Adrenal gland (tissue), 9 donors: ENCODE measurements at regions not wholly inside any gene's neighbourhood (a gene's known extent, or its start where the extent isn't known, plus 50 kb on each side); places are given as distances from the start of the nearest gene placed in this dataset.

ENCODE experiments used
- DNase-seq, 7 donors: peaks; one replicate each; pipeline ENCODE4 v3.0.0-alpha.2; 2019 to 2020
- H3K27ac ChIP-seq, 5 donors: fragments of 200-600 bp; sonication (generic) in 4 of 5; 1 replicate in 3 of 5; 2 replicates in 2 of 5; pipeline versions ENCODE4 v1.5.1 to v1.8.0; 2016 to 2020; ENCODE audit warnings: mild to moderate bottlenecking in 1 of 5
- H3K27me3 ChIP-seq: fragments of 200-600 bp; 2 replicates; pipeline ENCODE4 v1.8.0; 2021
- H3K36me3 ChIP-seq, 2 donors: fragments of 200-600 bp; replicated peaks in 1 of 2; 1 replicate in 1 of 2; 2 replicates in 1 of 2; pipeline versions ENCODE4 v1.5.1 to v1.8.0; 2018 to 2022
- H3K4me1 ChIP-seq, 2 donors: fragments of 200-600 bp; replicated peaks in 1 of 2; 1 replicate in 1 of 2; 2 replicates in 1 of 2; pipeline versions ENCODE4 v1.5.1 to v1.8.0; 2018 to 2021
- H3K4me3 ChIP-seq, 4 donors: fragments of 200-600 bp; sonication (generic) in 3 of 4; one replicate each; pipeline ENCODE4 v1.5.1; 2016 to 2018
- H3K9me3 ChIP-seq, 3 donors: fragments of 200-600 bp; sonication (generic) in 1 of 3; replicated peaks in 1 of 3; 1 replicate in 2 of 3; 2 replicates in 1 of 3; pipeline versions ENCODE4 v1.5.1 to v1.8.0; 2016 to 2021
- CTCF ChIP-seq, 6 experiments: fragments of 450-650 bp in 4 of 6; fragments of 200-600 bp in 2 of 6; sonication (generic) in 1 of 6; IDR thresholded peaks; 1 replicate in 5 of 6; 2 replicates in 1 of 6; pipeline versions ENCODE4 v1.5.1 to v1.8.0; 2016 to 2021; ENCODE audit warnings: antibody characterized with exemption in 6 of 6, mild to moderate bottlenecking in 2 of 6, moderate library complexity in 1 of 6
- POLR2A ChIP-seq, 2 donors: fragments of 450-650 bp; IDR thresholded peaks; one replicate each; pipeline ENCODE4 v1.6.1; 2017; ENCODE audit warnings: antibody characterized with exemption in 2 of 2, mild to moderate bottlenecking in 2 of 2, moderate library complexity in 1 of 2
- WGBS, 4 donors: extraction: QIAGEN DNeasy Blood & Tissue Kit in 2 of 4; methylation state at CpG; one replicate each; pipeline versions ENCODE4 v1.1.5 to v1.1.7; 2013 to 2017; 5-methylcytosine and 5-hydroxymethylcytosine counted together
- intact Hi-C, 2 donors: fragments of 100-400 bp; cut with DNase I; formaldehyde crosslinking; loops; one replicate each; pipeline versions ENCODE4 v1.14.1 to v1.15.0; 2022 to 2023
- donor health status: healthy with polysubstance abuse.
- donor health status: Bipolar disorder and iron deficiency.
- donor health status: DM: yes; HTN: yes; CAD: no.
- donor health status: DM: no; HTN: no; CAD: no.
- donor health status: DM: no; HTN: no; CAD: no.

GRCh38 chr3:5653426-5654143 lies 466.1 kb downstream of the EDEM1 start:
- Histone ChIP-seq H3K9me3 (no peaks in the 10 kb centered on the region), H3K4me1 (no peaks in the 10 kb centered on the region), H3K27me3 (no peaks in the 10 kb centered on the region), H3K27ac (no peak overlapping the region), H3K36me3 (no peaks in the 10 kb centered on the region), H3K4me3 (no peak overlapping the region)
- intact Hi-C loops, result no loop called here
- WGBS, 4 donors, result 55 to 81% (median 70%) methylated on average over 2 of the region's 2 CpGs
- no peak for DNase-seq
- TF ChIP-seq POLR2A (IDR thresholded peaks at IDR 0.05) (no peak), CTCF (IDR thresholded peaks at IDR 0.05) (no peak)

- TF ChIP-seq POLR2A (IDR thresholded peaks at IDR 0.05) (no peak), CTCF (IDR thresholded peaks at IDR 0.05) (no peak)
- 45 to 58% (median 57%) methylated on average over 5 of the region's 5 CpGs for WGBS, 4 donors
- Histone ChIP-seq H3K4me3 (no peak overlapping the region), H3K27ac (no peak overlapping the region), H3K36me3 (no peaks in the 10 kb centered on the region), H3K4me1 (no peaks in the 10 kb centered on the region), H3K27me3 (no peaks in the 10 kb centered on the region), H3K9me3 (no peaks in the 10 kb centered on the region)
- peak in 2 of 7 donors; percentile 9 to 19 for DNase-seq
- intact Hi-C loops, result no loop called here
Measured at GRCh38 chr3:5657106-5657505, 469.6 kb downstream of the EDEM1 start.

DNA sequence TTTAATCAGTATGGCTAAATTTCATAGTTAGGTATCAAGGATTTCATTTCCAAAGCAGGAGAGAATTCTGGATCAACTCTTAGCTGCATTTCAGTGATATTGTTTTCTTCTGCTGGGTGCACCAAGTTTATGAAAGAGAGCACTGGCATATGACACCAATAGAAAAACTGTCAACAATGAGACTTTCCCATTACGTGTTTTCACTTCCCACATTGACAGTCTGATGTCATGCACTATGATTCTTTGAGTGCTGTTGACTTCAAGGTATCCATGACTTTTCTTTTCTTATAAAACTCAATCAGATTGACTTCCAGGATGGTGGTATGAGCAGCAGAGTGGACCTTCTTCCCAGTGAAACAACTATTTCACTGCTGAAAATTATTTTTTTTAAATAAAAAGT lies 476.1 kb downstream of the EDEM1 start:
- H3K27me3 ChIP-seq, result no peaks in the 10 kb centered on the region
- 39 to 71% (median 57%) methylated on average over 1 of the region's 1 CpG for WGBS, 4 donors

DNA sequence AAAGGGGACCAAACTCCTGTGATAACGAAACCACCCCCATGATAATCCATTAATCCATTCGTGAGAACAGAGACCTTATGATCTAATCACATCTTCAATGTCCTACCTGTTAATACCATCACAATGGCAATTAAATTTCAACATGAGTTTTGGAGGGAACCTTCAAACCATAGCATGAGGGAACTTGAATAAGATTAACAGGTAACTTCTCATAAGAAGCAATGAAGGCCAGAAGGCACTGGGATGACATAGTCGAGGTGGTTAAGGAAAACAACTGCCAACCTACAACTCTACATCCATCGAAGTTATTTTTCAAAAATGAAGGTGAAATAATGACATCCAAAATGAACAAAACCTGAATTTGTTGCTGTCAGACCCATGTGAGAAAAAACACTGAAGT lies 478.9 kb downstream of the EDEM1 start:
- intact Hi-C loops, result no loop called here
- no peak overlapping the region for H3K27ac ChIP-seq
- 58 to 76% (median 71%) methylated on average over 4 of the region's 4 CpGs for WGBS, 4 donors

More for the DNA sequence above, 476.1 kb downstream of the EDEM1 start:
- Histone ChIP-seq H3K27ac (no peak overlapping the region), H3K4me1 (no peaks in the 10 kb centered on the region), H3K36me3 (no peaks in the 10 kb centered on the region), H3K9me3 (no peaks in the 10 kb centered on the region), H3K4me3 (no peak overlapping the region)
- intact Hi-C loops, result no loop called here
- TF ChIP-seq POLR2A (IDR thresholded peaks at IDR 0.05) (no peak), CTCF (IDR thresholded peaks at IDR 0.05) (no peak)
- DNase-seq, result no peak

More for the DNA sequence above, 478.9 kb downstream of the EDEM1 start:
- Histone ChIP-seq H3K4me3 (no peak overlapping the region), H3K36me3 (no peaks in the 10 kb centered on the region), H3K9me3 (no peaks in the 10 kb centered on the region), H3K4me1 (no peaks in the 10 kb centered on the region), H3K27me3 (no peaks in the 10 kb centered on the region)
- no peak for DNase-seq
- TF ChIP-seq CTCF (IDR thresholded peaks at IDR 0.05), result no peak
- TF ChIP-seq POLR2A (IDR thresholded peaks at IDR 0.05), result no peak
